D721Med (cell line): ENCODE measurements at regions not wholly inside any gene's neighbourhood (a gene's known extent, or its start where the extent isn't known, plus 50 kb on each side); places are given as distances from the start of the nearest gene placed in this dataset.
A peak's percentile ranks its signal among the peaks of the same experiment; 100 is the strongest.

Source experiments
- DNase-seq: peaks from one replicate; pipeline ENCODE4 v3.0.0; 2011; ENCODE audit warnings: low spot score; ENCODE audit not compliant: insufficient read length
- FAIRE-seq: peaks from 2 replicates; lab custom pipeline; 2011; peaks lifted over from hg19 to GRCh38; lab: Jason Lieb, UNC
- CTCF ChIP-seq: IDR thresholded peaks from 2 replicates; pipeline ENCODE4 v1.5.1; 2012; ENCODE audit warnings: mild to moderate bottlenecking, control low read depth; ENCODE audit not compliant: insufficient read depth; ENCODE audit errors: missing control alignments

GRCh38 chr2:226647621-226648518 lies 151.8 kb downstream of the IRS1 start:
- DNase-seq (no peak), FAIRE-seq (no peak)
- TF ChIP-seq CTCF: no peak

- TF ChIP-seq CTCF: no peak
- FAIRE-seq (no peak), DNase-seq (no peak)
Measured at GRCh38 chr2:226644399-226644865, 155.2 kb downstream of the IRS1 start.

GRCh38 chr2:226643946-226644282 lies 155.7 kb downstream of the IRS1 start:
- no peak for DNase-seq
- TF ChIP-seq CTCF: no peak
- FAIRE-seq: no peak

GRCh38 chr2:226643030-226643945 lies 156.3 kb downstream of the IRS1 start:
- TF ChIP-seq CTCF: no peak
- FAIRE-seq: peak; percentile 6
- no peak for DNase-seq

- no peak for TF ChIP-seq CTCF
- DNase-seq (no peak), FAIRE-seq (no peak)
Measured at GRCh38 chr2:226641008-226641407, 158.6 kb downstream of the IRS1 start.

GRCh38 chr2:226640501-226640900 lies 159.1 kb downstream of the IRS1 start:
- DNase-seq: no peak
- FAIRE-seq: no peak
- TF ChIP-seq CTCF: no peak
